ENCODE measurements at regions not wholly inside any gene's neighbourhood (a gene's known extent, or its start where the extent isn't known, plus 50 kb on each side); places are given as distances from the start of the nearest gene placed in this dataset.
"Not testable (repeated sequence)": the region's sequence is repeated elsewhere in the genome, so short reads cannot be mapped to it uniquely, and the experiment has no call there.

DNA sequence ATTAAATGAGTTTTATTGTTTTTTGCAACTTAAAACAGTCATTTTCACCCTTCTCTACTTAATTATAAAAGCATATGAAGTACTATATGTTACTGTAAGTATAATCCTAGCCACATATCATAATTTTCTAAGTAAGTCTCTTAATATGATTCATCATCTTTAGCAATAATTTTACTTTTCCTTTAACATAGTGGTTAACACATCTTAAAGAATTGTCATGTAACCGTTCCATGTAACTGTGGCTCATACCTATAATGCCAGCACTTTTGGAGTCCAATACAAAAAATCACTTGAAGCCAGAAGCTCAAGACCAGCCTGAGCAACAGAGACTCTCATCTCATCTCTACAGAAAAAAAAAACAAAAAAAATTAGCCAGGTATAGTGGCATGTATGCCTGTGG, 260.6 kb upstream of the DUSP10 start:
- Histone ChIP-seq H3K27me3 (no peaks in the 10 kb centered on the region), H3K4me3 (no peak overlapping the region), H3K27ac (no peak overlapping the region), H3K36me3 (no peaks in the 10 kb centered on the region), H3K9me3 (no peaks in the 10 kb centered on the region), H3K4me1 (no peaks in the 10 kb centered on the region)
- 69 to 75% methylated on average over 1 of the region's 1 CpG for WGBS, 2 donors (ENCODE audit: low coverage in 1 of 2)
- no peak for DNase-seq
- TF ChIP-seq EP300 (IDR thresholded peaks at IDR 0.05; ENCODE audit: low read depth) (no peak), POLR2A (IDR thresholded peaks at IDR 0.05) (no peak), POLR2AphosphoS5 (IDR thresholded peaks at IDR 0.05) (no peak)
- TF ChIP-seq, protein P1, sequence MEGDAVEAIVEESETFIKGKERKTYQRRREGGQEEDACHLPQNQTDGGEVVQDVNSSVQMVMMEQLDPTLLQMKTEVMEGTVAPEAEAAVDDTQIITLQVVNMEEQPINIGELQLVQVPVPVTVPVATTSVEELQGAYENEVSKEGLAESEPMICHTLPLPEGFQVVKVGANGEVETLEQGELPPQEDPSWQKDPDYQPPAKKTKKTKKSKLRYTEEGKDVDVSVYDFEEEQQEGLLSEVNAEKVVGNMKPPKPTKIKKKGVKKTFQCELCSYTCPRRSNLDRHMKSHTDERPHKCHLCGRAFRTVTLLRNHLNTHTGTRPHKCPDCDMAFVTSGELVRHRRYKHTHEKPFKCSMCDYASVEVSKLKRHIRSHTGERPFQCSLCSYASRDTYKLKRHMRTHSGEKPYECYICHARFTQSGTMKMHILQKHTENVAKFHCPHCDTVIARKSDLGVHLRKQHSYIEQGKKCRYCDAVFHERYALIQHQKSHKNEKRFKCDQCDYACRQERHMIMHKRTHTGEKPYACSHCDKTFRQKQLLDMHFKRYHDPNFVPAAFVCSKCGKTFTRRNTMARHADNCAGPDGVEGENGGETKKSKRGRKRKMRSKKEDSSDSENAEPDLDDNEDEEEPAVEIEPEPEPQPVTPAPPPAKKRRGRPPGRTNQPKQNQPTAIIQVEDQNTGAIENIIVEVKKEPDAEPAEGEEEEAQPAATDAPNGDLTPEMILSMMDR (IDR thresholded peaks at IDR 0.05), result no peak
- in situ Hi-C loops (cut with MboI; ENCODE audit: low pct_ligation_motif_present in 1 of 4, low pct_unique_long_range_greater_than_20kb in 1 of 4, low sequenced_read_pairs in 3 of 4) (no loop called here), intact Hi-C loops (cut with DNase I; ENCODE audit: low total_unique reads) (no loop called here)

DNA sequence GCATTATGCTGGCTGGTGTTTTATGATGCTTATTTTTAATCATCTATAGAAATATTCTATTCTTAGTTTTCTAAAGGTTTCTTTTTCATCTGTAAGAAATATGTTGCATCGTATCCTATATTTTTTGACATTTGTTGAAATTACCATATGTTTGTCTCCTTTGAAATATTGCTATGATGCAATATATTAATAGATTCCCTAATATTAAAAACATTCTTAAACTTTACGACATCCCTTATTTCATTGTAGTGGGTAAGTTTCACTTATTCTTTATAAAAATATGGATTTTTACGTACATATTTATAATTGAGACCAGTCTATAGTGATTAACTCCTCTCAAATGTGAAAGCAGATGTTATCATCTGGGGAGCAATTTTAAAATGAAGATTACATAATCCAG, 258.2 kb upstream of the DUSP10 start:
- in situ Hi-C loops (cut with MboI; ENCODE audit: low pct_ligation_motif_present in 1 of 4, low pct_unique_long_range_greater_than_20kb in 1 of 4, low sequenced_read_pairs in 3 of 4), result no loop called here
- 83 to 97% methylated on average over 3 of the region's 3 CpGs for WGBS, 2 donors (ENCODE audit: low coverage in 1 of 2)
- TF ChIP-seq, protein P1 (IDR thresholded peaks at IDR 0.05), result no peak
- TF ChIP-seq POLR2A (IDR thresholded peaks at IDR 0.05) (no peak), POLR2AphosphoS5 (IDR thresholded peaks at IDR 0.05) (no peak), EP300 (IDR thresholded peaks at IDR 0.05; ENCODE audit: low read depth) (no peak)
- Histone ChIP-seq H3K4me1 (no peaks in the 10 kb centered on the region), H3K4me3 (no peak overlapping the region), H3K9me3 (no peaks in the 10 kb centered on the region), H3K27ac (no peak overlapping the region), H3K27me3 (no peaks in the 10 kb centered on the region), H3K36me3 (no peaks in the 10 kb centered on the region)
- no peak for DNase-seq
- intact Hi-C loops (cut with DNase I; ENCODE audit: low total_unique reads), result no loop called here

DNA sequence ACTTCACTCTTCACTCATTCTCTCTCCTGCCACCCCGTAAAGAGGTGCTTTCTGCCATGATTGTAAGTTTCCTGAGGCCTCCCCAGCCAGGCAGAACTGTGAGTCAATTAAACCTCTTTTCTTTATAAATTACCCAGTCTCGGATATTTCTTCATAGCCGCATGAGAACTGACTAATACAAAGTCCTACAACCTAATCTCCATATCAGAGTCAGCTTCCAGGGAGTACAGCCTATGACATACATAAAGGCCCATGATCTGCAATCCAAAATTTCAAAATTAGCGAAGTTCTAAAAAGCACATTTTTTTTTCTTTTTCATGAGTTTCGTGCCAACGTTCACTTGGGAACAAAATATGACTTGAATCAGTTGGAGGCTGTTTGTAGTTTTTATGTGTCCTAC, 256.9 kb upstream of the DUSP10 start:
- in situ Hi-C loops (cut with MboI; ENCODE audit: low pct_ligation_motif_present in 1 of 4, low pct_unique_long_range_greater_than_20kb in 1 of 4, low sequenced_read_pairs in 3 of 4), result no loop called here
- no peak overlapping the region for H3K27ac ChIP-seq
- intact Hi-C loops (cut with DNase I; ENCODE audit: low total_unique reads), result no loop called here
- no peaks in the 10 kb centered on the region for H3K36me3 ChIP-seq
- no peaks in the 10 kb centered on the region for H3K9me3 ChIP-seq
- WGBS, 2 donors (ENCODE audit: low coverage in 1 of 2), result 76 to 91% methylated on average over 6 of the region's 6 CpGs
- no peak overlapping the region for H3K4me3 ChIP-seq
- H3K4me1 ChIP-seq, result no peaks in the 10 kb centered on the region
- H3K27me3 ChIP-seq, result no peaks in the 10 kb centered on the region
- no peak for DNase-seq
- no peak for TF ChIP-seq EP300 (IDR thresholded peaks at IDR 0.05; ENCODE audit: low read depth)
- TF ChIP-seq, protein P1 (IDR thresholded peaks at IDR 0.05), result no peak
- TF ChIP-seq POLR2AphosphoS5 (IDR thresholded peaks at IDR 0.05), result no peak
- no peak for TF ChIP-seq POLR2A (IDR thresholded peaks at IDR 0.05)

DNA sequence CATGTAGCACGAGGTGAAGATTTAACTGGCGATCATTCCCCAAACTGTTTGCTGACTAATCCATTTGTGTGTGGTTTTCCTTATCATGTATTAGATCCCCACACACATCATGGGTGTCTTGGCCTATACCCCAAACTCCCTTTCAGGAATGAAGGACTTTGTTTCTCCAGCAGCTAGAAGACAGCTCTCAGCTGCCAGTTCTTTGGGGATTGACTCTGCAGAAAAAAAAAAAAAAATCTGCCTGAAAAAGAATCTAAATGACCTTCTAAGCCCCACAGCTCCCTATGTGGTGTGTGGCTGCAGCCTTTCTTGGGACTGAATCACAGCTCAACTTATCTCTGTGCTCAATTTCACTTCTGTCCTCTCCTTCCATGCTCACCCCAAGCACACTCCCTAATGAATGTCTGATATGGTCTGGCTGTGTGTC, 256.3 kb upstream of the DUSP10 start:
- no peaks in the 10 kb centered on the region for H3K9me3 ChIP-seq
- DNase-seq, result no peak
- in situ Hi-C loops (cut with MboI; ENCODE audit: low pct_ligation_motif_present in 1 of 4, low pct_unique_long_range_greater_than_20kb in 1 of 4, low sequenced_read_pairs in 3 of 4), result no loop called here
- H3K4me1 ChIP-seq, result no peaks in the 10 kb centered on the region
- H3K27ac ChIP-seq, result no peak overlapping the region
- H3K4me3 ChIP-seq, result no peak overlapping the region
- H3K27me3 ChIP-seq, result no peaks in the 10 kb centered on the region
- 40 to 66% methylated on average over 2 of the region's 2 CpGs for WGBS, 2 donors (ENCODE audit: low coverage in 1 of 2)
- intact Hi-C loops (cut with DNase I; ENCODE audit: low total_unique reads), result no loop called here
- TF ChIP-seq, protein P1 (IDR thresholded peaks at IDR 0.05), result no peak
- no peak for TF ChIP-seq POLR2A (IDR thresholded peaks at IDR 0.05)
- TF ChIP-seq POLR2AphosphoS5 (IDR thresholded peaks at IDR 0.05), result no peak
- no peak for TF ChIP-seq EP300 (IDR thresholded peaks at IDR 0.05; ENCODE audit: low read depth)
- H3K36me3 ChIP-seq, result no peaks in the 10 kb centered on the region

DNA sequence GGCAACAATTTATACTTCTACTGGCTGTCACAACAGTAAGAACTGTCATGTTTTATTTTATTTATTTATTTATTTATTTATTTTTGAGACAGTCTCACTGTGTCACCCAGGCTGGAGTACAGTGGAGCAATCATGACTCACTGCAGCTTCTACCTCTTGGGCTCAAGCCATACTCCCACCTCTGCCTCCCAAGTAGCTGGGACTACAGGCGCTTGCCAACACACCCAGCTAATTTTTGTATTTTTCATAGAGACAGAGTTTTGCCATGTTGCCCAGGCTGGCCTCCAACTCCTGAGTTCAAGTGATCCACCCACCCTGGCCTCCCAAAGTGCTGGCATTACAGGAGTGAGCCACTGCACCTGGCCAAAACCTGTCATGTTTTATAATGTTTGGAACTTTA, 255.1 kb upstream of the DUSP10 start:
- H3K36me3 ChIP-seq; H3K27me3 ChIP-seq; H3K9me3 ChIP-seq; intact Hi-C loops (cut with DNase I; ENCODE audit: low total_unique reads); H3K4me3 ChIP-seq; H3K4me1 ChIP-seq; DNase-seq; H3K27ac ChIP-seq; in situ Hi-C loops (cut with MboI; ENCODE audit: low pct_ligation_motif_present in 1 of 4, low pct_unique_long_range_greater_than_20kb in 1 of 4, low sequenced_read_pairs in 3 of 4): not testable (repeated sequence)
- WGBS, 2 donors (ENCODE audit: low coverage in 1 of 2), result 78 to 82% methylated on average over 1 of the region's 1 CpG
